Endothelial cell of umbilical vein (primary cell): ENCODE measurements at regions not wholly inside any gene's neighbourhood (a gene's known extent, or its start where the extent isn't known, plus 50 kb on each side); places are given as distances from the start of the nearest gene placed in this dataset.

Source experiments
- CTCF ChIP-seq, 2 donors: IDR thresholded peaks; 1 replicate in 1 of 2; 2 replicates in 1 of 2; pipeline ENCODE4 v1.5.1; 2011; ENCODE audit warnings: low read length in 2 of 2, mild to moderate bottlenecking in 2 of 2, moderate library complexity in 2 of 2, control low read depth in 1 of 2, inconsistent platforms in 1 of 2, low read depth in 1 of 2; ENCODE audit not compliant: insufficient read depth in 1 of 2; ENCODE audit errors: extremely low read depth in 1 of 2
- EZH2 ChIP-seq: IDR thresholded peaks from 2 replicates; pipeline ENCODE4 v1.6.1; 2012; ENCODE audit warnings: borderline replicate concordance, low read depth, mild to moderate bottlenecking, moderate library complexity, low read length, inconsistent platforms; ENCODE audit not compliant: severe bottlenecking
- FOS ChIP-seq: IDR thresholded peaks from 2 replicates; pipeline ENCODE4 v1.6.1; 2011; ENCODE audit warnings: mild to moderate bottlenecking, low read length, moderate library complexity, borderline replicate concordance; ENCODE audit not compliant: insufficient read depth
- GATA2 ChIP-seq: IDR thresholded peaks from 2 replicates; pipeline ENCODE4 v1.7.0; 2011; ENCODE audit warnings: low read depth, mild to moderate bottlenecking, moderate library complexity, mixed read lengths, low read length; ENCODE audit not compliant: insufficient read length, insufficient read depth
- JUN ChIP-seq: IDR thresholded peaks from 2 replicates; pipeline ENCODE4 v1.6.1; 2011; ENCODE audit warnings: borderline replicate concordance, low read depth; ENCODE audit not compliant: insufficient read length, insufficient read depth
- POLR2A ChIP-seq: IDR thresholded peaks from 2 replicates; pipeline ENCODE4 v1.6.1; 2012; ENCODE audit warnings: low read depth, mild to moderate bottlenecking, control low read depth, low read length
- POLR2AphosphoS5 ChIP-seq: IDR thresholded peaks from 2 replicates; pipeline ENCODE4 v1.6.1; 2012; ENCODE audit warnings: low read depth, mild to moderate bottlenecking, control low read depth, low read length, moderate library complexity; ENCODE audit not compliant: insufficient read depth
- TF ChIP-seq, protein P1 (sequence below): IDR thresholded peaks from 2 replicates; pipeline ENCODE4 v1.6.1; 2011; ENCODE audit not compliant: insufficient read depth, insufficient read length

DNA sequence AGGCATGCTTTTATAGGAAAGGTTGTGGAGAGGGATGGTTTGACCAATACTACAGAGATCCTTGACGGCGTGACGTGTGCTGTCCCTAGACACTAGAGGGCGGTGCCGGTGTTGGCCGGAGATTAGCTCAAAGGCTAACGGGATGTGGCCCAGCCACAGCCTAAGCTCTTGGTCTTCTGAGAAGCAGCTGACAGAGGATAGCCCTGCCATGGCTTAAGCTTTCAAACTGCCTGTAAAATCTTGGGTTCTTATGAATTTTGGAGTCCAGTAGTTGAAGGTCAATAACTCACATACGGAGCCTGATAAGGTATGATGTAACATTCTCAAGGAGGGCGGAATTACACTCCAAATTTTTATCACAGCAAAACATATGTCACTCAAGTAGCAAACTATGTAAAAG, 515.7 kb upstream of the ATXN7L3B start:
- peak; percentile 42 to 57 for TF ChIP-seq CTCF (IDR thresholded peaks at IDR 0.05; ENCODE audit: extremely low read depth in 1 of 2, insufficient read depth in 1 of 2, low read depth in 1 of 2, low read length in 2 of 2)
- no peak for TF ChIP-seq FOS
- no peak for TF ChIP-seq POLR2AphosphoS5
- TF ChIP-seq, protein P1, sequence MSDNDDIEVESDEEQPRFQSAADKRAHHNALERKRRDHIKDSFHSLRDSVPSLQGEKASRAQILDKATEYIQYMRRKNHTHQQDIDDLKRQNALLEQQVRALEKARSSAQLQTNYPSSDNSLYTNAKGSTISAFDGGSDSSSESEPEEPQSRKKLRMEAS: no peak
- TF ChIP-seq POLR2A: no peak
- no peak for TF ChIP-seq EZH2
- TF ChIP-seq GATA2: no peak
- TF ChIP-seq JUN: no peak
